GM18498 (cell line): ENCODE measurements at regions not wholly inside any gene's neighbourhood (a gene's known extent, or its start where the extent isn't known, plus 50 kb on each side); places are given as distances from the start of the nearest gene placed in this dataset.

Experiments used
- ATAC-seq: cut with Tn5 transposase; IDR thresholded peaks from one replicate; pipeline ENCODE4 v1.9.1; 2021; ENCODE audit warnings: mild to moderate bottlenecking, moderate library complexity; ENCODE audit not compliant: unreplicated experiment

GRCh38 chr7:106486331-106486730 lies 174.6 kb downstream of the CCDC71L start:
- ATAC-seq: no peak

- ATAC-seq: no peak
These were observed 175.0 kb downstream of the CCDC71L start for GRCh38 chr7:106485919-106486318.

- ATAC-seq: no peak
These were observed 175.9 kb downstream of the CCDC71L start for GRCh38 chr7:106485031-106485551.

- no peak for ATAC-seq
These were observed 176.4 kb downstream of the CCDC71L start for GRCh38 chr7:106484562-106484961.

- ATAC-seq: no peak
These were observed 178.9 kb downstream of the CCDC71L start for GRCh38 chr7:106482091-106482490.

- ATAC-seq: no peak
These were observed 180.3 kb downstream of the CCDC71L start for GRCh38 chr7:106480616-106481031.

- peak; percentile 73 for ATAC-seq
These were observed 180.8 kb downstream of the CCDC71L start for GRCh38 chr7:106480161-106480579.

- ATAC-seq: no peak
These were observed 184.2 kb downstream of the CCDC71L start for GRCh38 chr7:106476751-106477150.

- ATAC-seq: no peak
These were observed 188.0 kb upstream of the NAMPT start for GRCh38 chr7:106472741-106473140.

GRCh38 chr7:106471686-106472440 lies 187.1 kb upstream of the NAMPT start:
- no peak for ATAC-seq

- ATAC-seq: no peak
These were observed 186.2 kb upstream of the NAMPT start for GRCh38 chr7:106471021-106471420.

- ATAC-seq: no peak
These were observed 182.1 kb upstream of the NAMPT start for GRCh38 chr7:106466867-106467266.

- ATAC-seq: no peak
These were observed 181.1 kb upstream of the NAMPT start for GRCh38 chr7:106465704-106466468.

GRCh38 chr7:106464651-106465050 lies 179.9 kb upstream of the NAMPT start:
- no peak for ATAC-seq

GRCh38 chr7:106463851-106464611 lies 179.2 kb upstream of the NAMPT start:
- ATAC-seq: no peak

GRCh38 chr7:106462914-106463482 lies 178.2 kb upstream of the NAMPT start:
- ATAC-seq: no peak

GRCh38 chr7:106462365-106462859 lies 177.6 kb upstream of the NAMPT start:
- no peak for ATAC-seq

- ATAC-seq: no peak
These were observed 176.0 kb upstream of the NAMPT start for GRCh38 chr7:106460792-106461254.

GRCh38 chr7:106459397-106460072 lies 174.8 kb upstream of the NAMPT start:
- ATAC-seq: no peak

- no peak for ATAC-seq
These were observed 172.9 kb upstream of the NAMPT start for GRCh38 chr7:106457678-106458077.
